T-helper 17 cell (primary cell): ENCODE measurements at regions not wholly inside any gene's neighbourhood (a gene's known extent, or its start where the extent isn't known, plus 50 kb on each side); places are given as distances from the start of the nearest gene placed in this dataset.
A peak's percentile ranks its signal among the peaks of the same experiment; 100 is the strongest.
"Not testable (repeated sequence)": the region's sequence is repeated elsewhere in the genome, so short reads cannot be mapped to it uniquely, and the experiment has no call there.

Source experiments
- ATAC-seq: fragments of 150-1000 bp; cut with Tn5 transposase; 2 replicates; pipeline ENCODE4 v1.10.0; 2021; ENCODE audit warnings: mild to moderate bottlenecking, moderate library complexity
- DNase-seq, 3 donors: peaks; one replicate each; pipeline versions ENCODE4 v3.0.0 to v3.0.0-alpha.2; 2020 to 2021
- H3K9me3 ChIP-seq: one replicate; pipeline ENCODE4 v1.7.0; 2013; ENCODE audit warnings: low read length, mild to moderate bottlenecking; ENCODE audit not compliant: control insufficient read depth, poor library complexity, severe bottlenecking
- H3K27ac Mint-ChIP-seq: one replicate; pipeline ENCODE4 v1.8.0; 2022; ENCODE audit warnings: mild to moderate bottlenecking, moderate library complexity, mixed read lengths
- H3K27me3 Mint-ChIP-seq: one replicate; pipeline ENCODE4 v1.8.0; 2022; ENCODE audit warnings: mixed read lengths
- H3K36me3 Mint-ChIP-seq: one replicate; pipeline ENCODE4 v1.8.0; 2022; ENCODE audit warnings: low read depth, mixed read lengths
- H3K4me1 Mint-ChIP-seq: one replicate; pipeline ENCODE4 v1.8.0; 2022; ENCODE audit warnings: mild to moderate bottlenecking, mixed read lengths
- H3K4me3 Mint-ChIP-seq: one replicate; pipeline ENCODE4 v1.8.0; 2022; ENCODE audit warnings: mild to moderate bottlenecking, moderate library complexity, mixed read lengths

DNA sequence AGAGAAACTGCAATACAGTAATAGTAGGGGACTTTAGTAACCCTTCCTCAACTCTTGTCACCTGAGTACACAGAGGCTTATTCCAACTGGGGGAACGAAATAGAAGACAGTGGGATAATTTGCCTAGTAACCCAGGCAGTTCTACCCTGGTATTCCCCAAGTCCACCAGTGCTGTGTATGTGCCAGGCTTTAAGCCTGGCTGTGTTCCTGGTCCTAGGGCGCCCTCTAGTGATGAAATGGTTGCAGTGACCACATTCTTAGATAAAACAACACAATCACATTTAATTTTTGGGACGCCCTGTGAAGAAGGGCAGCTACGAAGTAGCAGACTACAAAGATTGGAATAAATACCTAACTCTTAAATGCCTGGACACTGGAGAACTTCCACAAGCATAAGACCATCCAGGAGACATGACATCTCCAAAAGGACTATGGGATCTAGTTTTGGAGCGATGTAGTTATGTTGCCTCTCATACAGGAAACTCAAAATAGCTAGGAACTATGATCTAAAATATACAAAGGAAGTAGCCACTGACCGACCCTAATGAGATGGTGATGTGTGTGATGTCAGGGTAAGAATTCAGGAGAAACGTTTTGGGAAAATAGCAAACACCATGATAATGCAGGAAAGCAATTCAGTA lies 163.0 kb upstream of the XIST start:
- no peaks in the 10 kb centered on the region for H3K9me3 ChIP-seq
- DNase-seq: peak; percentile 16 to 46 (median 16)
- no peak overlapping the region for H3K27ac Mint-ChIP-seq
- peaks cover 11% of the 10 kb centered on the region for H3K4me1 Mint-ChIP-seq
- H3K27me3 Mint-ChIP-seq: no peaks in the 10 kb centered on the region
- peak; percentile 79 for ATAC-seq
- H3K4me3 Mint-ChIP-seq: no peak overlapping the region
- H3K36me3 Mint-ChIP-seq: peaks cover 1% of the 10 kb centered on the region

DNA sequence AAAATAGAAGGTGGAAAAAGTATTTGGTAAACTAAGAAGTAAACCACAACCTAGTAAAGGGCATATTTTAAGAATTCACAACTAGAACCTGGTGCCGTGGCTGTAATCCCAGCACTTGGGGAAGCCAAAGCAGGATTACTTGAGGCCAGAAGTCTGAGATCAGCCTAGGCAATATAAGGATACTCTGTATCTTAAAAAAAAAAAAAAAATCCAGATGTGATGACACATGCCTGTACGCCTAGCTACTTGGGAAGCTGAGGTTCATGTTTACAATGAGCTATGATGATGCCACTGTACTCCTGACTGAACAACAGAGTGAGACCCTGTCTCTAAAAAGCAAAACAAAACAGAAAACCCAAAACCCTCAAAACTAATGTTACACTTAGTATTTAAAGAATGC lies 156.5 kb upstream of the XIST start:
- no peak overlapping the region for H3K27ac Mint-ChIP-seq
- no peaks in the 10 kb centered on the region for H3K9me3 ChIP-seq
- no peak for ATAC-seq

GRCh38 chrX:73992019-73992418 lies 139.5 kb upstream of the XIST start:
- H3K4me1 Mint-ChIP-seq: no peaks in the 10 kb centered on the region
- H3K36me3 Mint-ChIP-seq: no peaks in the 10 kb centered on the region
- H3K27me3 Mint-ChIP-seq: no peaks in the 10 kb centered on the region
- no peak overlapping the region for H3K4me3 Mint-ChIP-seq
- no peak overlapping the region for H3K27ac Mint-ChIP-seq
- DNase-seq (no peak), ATAC-seq (no peak)
- no peaks in the 10 kb centered on the region for H3K9me3 ChIP-seq

More for the DNA sequence above, 156.5 kb upstream of the XIST start:
- no peak for DNase-seq
- Mint-ChIP-seq H3K36me3 (no peaks in the 10 kb centered on the region), H3K4me3 (no peak overlapping the region), H3K27me3 (no peaks in the 10 kb centered on the region), H3K4me1 (peaks cover 6% of the 10 kb centered on the region)

- H3K9me3 ChIP-seq: no peaks in the 10 kb centered on the region
- no peak for ATAC-seq
- Mint-ChIP-seq H3K27ac (peak overlapping the region; percentile 60), H3K27me3 (no peaks in the 10 kb centered on the region), H3K4me3 (no peak overlapping the region), H3K36me3 (no peaks in the 10 kb centered on the region), H3K4me1 (no peaks in the 10 kb centered on the region)
- no peak for DNase-seq
These were observed 134.7 kb upstream of the XIST start for GRCh38 chrX:73987166-73987565.

DNA sequence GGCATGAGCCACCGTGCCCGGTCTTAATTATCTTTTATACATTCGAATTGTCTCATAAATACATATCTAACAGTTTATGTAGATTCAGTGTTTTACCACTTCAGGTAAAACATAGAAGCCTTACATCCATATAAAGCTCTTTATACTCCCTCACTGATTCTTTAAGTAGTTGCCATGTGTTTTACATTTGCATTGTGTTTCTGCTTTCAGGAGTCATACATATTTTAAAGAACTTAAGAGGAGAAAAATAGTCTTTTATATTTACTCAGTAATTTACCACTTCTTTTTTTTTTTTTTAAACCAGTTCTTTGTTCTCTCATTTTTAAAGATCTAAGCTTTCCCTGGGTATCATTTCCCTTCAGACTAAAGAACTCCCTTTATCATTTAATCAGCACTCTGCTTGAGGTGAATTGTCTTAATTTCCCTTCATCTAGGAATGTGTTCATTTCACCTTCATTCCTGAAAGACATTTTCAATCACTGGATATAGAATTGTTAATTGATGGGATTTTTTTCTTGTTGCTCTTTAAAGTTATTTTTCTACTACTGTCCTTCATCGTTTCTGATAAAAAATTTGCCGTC lies 127.1 kb upstream of the XIST start:
- peak overlapping the region; percentile 96 for H3K27ac Mint-ChIP-seq
- no peaks in the 10 kb centered on the region for H3K9me3 ChIP-seq
- H3K27me3 Mint-ChIP-seq: no peaks in the 10 kb centered on the region
- H3K4me1 Mint-ChIP-seq: peaks cover 17% of the 10 kb centered on the region
- no peaks in the 10 kb centered on the region for H3K36me3 Mint-ChIP-seq
- no peak for DNase-seq
- no peak for ATAC-seq
- H3K4me3 Mint-ChIP-seq: no peak overlapping the region

- H3K27me3 Mint-ChIP-seq: no peaks in the 10 kb centered on the region
- peaks cover 20% of the 10 kb centered on the region for H3K4me1 Mint-ChIP-seq
- DNase-seq (no peak), ATAC-seq (peak; percentile 91)
- H3K4me3 Mint-ChIP-seq: peak overlapping the region; percentile 43
- no peaks in the 10 kb centered on the region for H3K9me3 ChIP-seq
- H3K27ac Mint-ChIP-seq: peak overlapping the region; percentile 96
- peaks cover 2% of the 10 kb centered on the region for H3K36me3 Mint-ChIP-seq
These were observed 125.1 kb upstream of the XIST start for GRCh38 chrX:73977542-73978169.

DNA sequence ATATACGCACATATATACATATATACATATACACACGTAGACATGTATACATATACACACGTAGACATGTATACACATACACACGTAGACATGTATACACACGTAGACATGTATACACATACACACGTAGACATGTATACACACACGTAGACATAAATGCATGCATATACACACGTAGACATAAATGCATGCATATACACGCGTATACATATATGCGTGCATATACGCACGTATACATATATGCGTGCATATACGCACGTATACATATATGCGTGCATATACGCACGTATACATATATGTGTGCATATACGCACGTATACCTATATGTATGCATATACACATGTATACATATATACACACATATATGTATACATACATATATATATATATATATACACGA lies 114.9 kb upstream of the XIST start:
- not testable (repeated sequence) for H3K9me3 ChIP-seq, H3K4me3 Mint-ChIP-seq, H3K36me3 Mint-ChIP-seq, H3K27me3 Mint-ChIP-seq, H3K4me1 Mint-ChIP-seq, DNase-seq, ATAC-seq
- H3K27ac Mint-ChIP-seq: peak overlapping the region; percentile 87

GRCh38 chrX:73965833-73966232 lies 113.3 kb upstream of the XIST start:
- Mint-ChIP-seq H3K36me3 (no peaks in the 10 kb centered on the region), H3K27ac (peak overlapping the region; percentile 87), H3K27me3 (no peaks in the 10 kb centered on the region), H3K4me3 (no peak overlapping the region), H3K4me1 (peaks cover 8% of the 10 kb centered on the region)
- ATAC-seq: no peak
- H3K9me3 ChIP-seq: no peaks in the 10 kb centered on the region
- DNase-seq: no peak

DNA sequence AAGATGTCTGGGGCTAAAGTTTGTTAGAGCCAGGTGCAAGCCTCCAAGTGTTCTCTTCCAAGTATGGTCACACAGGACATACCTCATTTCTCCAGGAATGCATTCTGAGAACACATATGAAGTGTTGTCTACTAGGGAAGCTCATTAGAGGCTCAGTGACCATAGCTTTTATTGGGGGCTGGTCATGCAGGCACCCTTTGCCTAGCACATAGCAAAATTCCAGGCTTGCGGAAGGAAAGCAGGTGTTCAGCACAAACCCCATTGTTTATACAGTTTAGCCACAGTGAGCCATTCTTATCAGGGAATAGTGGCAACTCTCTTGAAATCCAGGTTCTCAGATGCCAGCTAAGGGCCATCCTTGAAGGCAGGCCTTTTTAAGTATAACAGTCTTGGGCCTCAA lies 112.1 kb upstream of the XIST start:
- Mint-ChIP-seq H3K27ac (peak overlapping the region; percentile 84), H3K4me3 (no peak overlapping the region), H3K4me1 (peaks cover 11% of the 10 kb centered on the region), H3K36me3 (no peaks in the 10 kb centered on the region), H3K27me3 (no peaks in the 10 kb centered on the region)
- H3K9me3 ChIP-seq: no peaks in the 10 kb centered on the region
- ATAC-seq (no peak), DNase-seq (no peak)

DNA sequence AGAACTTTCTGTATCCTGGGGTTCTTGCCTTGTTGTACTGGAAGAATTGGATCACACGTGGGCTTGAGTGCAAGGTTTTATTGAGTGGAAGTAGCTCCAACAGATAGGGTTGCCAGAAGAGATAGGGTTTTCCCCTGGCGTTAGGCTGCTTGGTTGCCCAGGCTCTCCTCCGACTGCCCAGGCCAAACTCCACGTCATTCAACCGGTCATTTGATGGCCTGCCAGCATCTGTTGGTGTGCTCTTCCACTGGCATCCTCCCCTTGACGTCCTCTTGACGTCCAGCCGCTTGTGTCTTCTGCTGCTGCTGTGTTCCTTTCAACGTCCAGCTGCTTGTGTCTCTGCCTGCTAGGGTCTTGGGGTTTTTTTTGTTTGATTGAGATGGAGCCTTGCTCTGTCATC lies 111.2 kb upstream of the XIST start:
- DNase-seq (no peak), ATAC-seq (no peak)
- peaks cover 11% of the 10 kb centered on the region for H3K4me1 Mint-ChIP-seq
- peak overlapping the region; percentile 84 for H3K27ac Mint-ChIP-seq
- H3K4me3 Mint-ChIP-seq: no peak overlapping the region
- no peaks in the 10 kb centered on the region for H3K27me3 Mint-ChIP-seq
- no peaks in the 10 kb centered on the region for H3K9me3 ChIP-seq
- no peaks in the 10 kb centered on the region for H3K36me3 Mint-ChIP-seq

DNA sequence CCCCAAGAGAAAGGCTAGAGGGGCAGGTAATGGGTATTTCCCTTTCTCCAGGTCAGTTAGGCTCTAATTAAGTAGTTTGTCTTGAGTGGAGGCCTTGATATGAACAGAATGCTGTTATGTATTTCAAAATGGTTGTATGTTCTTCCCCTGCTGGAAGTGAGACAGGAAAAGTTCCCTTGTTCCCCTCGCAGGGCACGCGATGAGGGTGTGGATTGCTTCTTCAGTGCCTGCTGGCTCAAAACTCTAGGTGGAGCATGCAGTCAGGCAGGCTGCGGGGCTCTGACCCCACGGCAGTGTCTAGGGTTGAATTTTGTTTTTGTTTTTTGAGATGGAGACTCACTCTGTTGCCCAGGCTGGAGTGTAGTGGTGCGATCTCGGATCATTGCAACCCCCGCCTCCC lies 110.4 kb upstream of the XIST start:
- no peaks in the 10 kb centered on the region for H3K9me3 ChIP-seq
- Mint-ChIP-seq H3K27me3 (no peaks in the 10 kb centered on the region), H3K4me3 (no peak overlapping the region), H3K4me1 (peaks cover 13% of the 10 kb centered on the region), H3K36me3 (no peaks in the 10 kb centered on the region), H3K27ac (peak overlapping the region; percentile 47)
- ATAC-seq (no peak), DNase-seq (no peak)

GRCh38 chrX:73961867-73962266 lies 109.4 kb upstream of the XIST start:
- not testable (repeated sequence) for H3K4me3 Mint-ChIP-seq, ATAC-seq, DNase-seq, H3K9me3 ChIP-seq, H3K36me3 Mint-ChIP-seq, H3K27me3 Mint-ChIP-seq
- Mint-ChIP-seq H3K4me1 (peaks cover 17% of the 10 kb centered on the region), H3K27ac (peak overlapping the region; percentile 47)

DNA sequence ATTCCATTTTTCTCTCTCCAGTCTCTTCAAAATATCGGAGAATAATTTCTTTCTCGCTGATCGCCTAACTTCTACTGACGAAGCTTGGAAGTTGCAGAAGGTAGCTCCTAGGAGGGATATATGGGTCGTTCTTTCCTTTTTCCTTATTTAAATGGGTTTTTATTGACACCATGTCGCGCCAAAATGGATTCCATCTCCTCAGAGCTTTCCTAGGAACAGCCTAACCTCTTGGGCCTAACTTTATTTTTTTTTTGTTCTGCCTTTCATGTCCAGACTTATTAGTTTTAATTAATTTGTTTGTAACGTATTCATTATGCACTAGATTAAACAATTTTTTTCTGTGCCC lies 92.0 kb upstream of the XIST start:
- Mint-ChIP-seq H3K4me1 (peaks cover 14% of the 10 kb centered on the region), H3K27ac (peak overlapping the region; percentile 95), H3K36me3 (no peaks in the 10 kb centered on the region), H3K27me3 (no peaks in the 10 kb centered on the region), H3K4me3 (peak overlapping the region; percentile 92)
- ATAC-seq: peak; percentile 8
- H3K9me3 ChIP-seq: no peaks in the 10 kb centered on the region
- no peak for DNase-seq
